A549 (cell line): ENCODE measurements at regions not wholly inside any gene's neighbourhood (a gene's known extent, or its start where the extent isn't known, plus 50 kb on each side); places are given as distances from the start of the nearest gene placed in this dataset.

Source experiments
- ATAC-seq, 2 experiments: fragments of 200-7000 bp in 1 of 2; fragments of >200 bp in 1 of 2; cut with Nextera tagmentation in 1 of 2; cut with Tn5 transposase in 1 of 2; 3 replicates each; pipeline versions ENCODE4 v1.8.0 to v1.9.1; 2018 to 2020; ENCODE audit warnings: mild to moderate bottlenecking in 1 of 2, moderate library complexity in 1 of 2
- CTCF ChIA-PET: fragments of 300-600 bp; sonication (Branson Sonifier 250); formaldehyde crosslinking; extraction: SDS; loops from one replicate; lab custom pipeline; 2021; ENCODE audit warnings: antibody characterized with exemption, inconsistent platforms; lab: Yijun Ruan, JAX
- POLR2A ChIA-PET: fragments of 350-600 bp; formaldehyde crosslinking; extraction: SDS; loops from one replicate; lab custom pipeline; 2021; ENCODE audit warnings: antibody characterized with exemption, inconsistent platforms; lab: Yijun Ruan, JAX
- DNase-seq, 2 experiments: peaks; one replicate each; pipeline versions ENCODE4 v3.0.0 to v3.0.0-alpha.2; 2011 to 2016; ENCODE audit warnings: low read depth in 1 of 2, low spot score in 1 of 2
- FAIRE-seq: peaks from 2 replicates; lab custom pipeline; 2011; peaks lifted over from hg19 to GRCh38; lab: Jason Lieb, UNC
- H3K27ac ChIP-seq, 2 experiments: fragments of >200 bp; sonication (Bioruptor Twin); formaldehyde crosslinking; 3 replicates each; pipeline ENCODE4 v1.5.1; 2016 to 2017
- H3K4me1 ChIP-seq: fragments of >200 bp; sonication (Bioruptor Twin); formaldehyde crosslinking; 3 replicates; pipeline ENCODE4 v1.6.1; 2016
- H3K4me2 ChIP-seq: fragments of >200 bp; sonication (Bioruptor Twin); formaldehyde crosslinking; 3 replicates; pipeline ENCODE4 v1.6.1; 2016
- H3K4me3 ChIP-seq: fragments of >200 bp; sonication (Bioruptor Twin); formaldehyde crosslinking; 3 replicates; pipeline ENCODE4 v1.5.1; 2016
- H3K9me3 ChIP-seq: fragments of >200 bp; sonication (Bioruptor Twin); formaldehyde crosslinking; 3 replicates; pipeline ENCODE4 v1.6.1; 2016
- BHLHE40 ChIP-seq: IDR thresholded peaks from 2 replicates; pipeline ENCODE4 v1.6.1; 2012; ENCODE audit warnings: low read depth, low read length, inconsistent platforms
- CBX8 ChIP-seq: fragments of 200-600 bp; sonication (generic); IDR thresholded peaks from 2 replicates; pipeline ENCODE4 v1.6.1; 2016
- EHMT2 ChIP-seq: fragments of 200-600 bp; sonication (generic); IDR thresholded peaks from 2 replicates; pipeline ENCODE4 v1.6.1; 2016; ENCODE audit warnings: antibody characterized with exemption, low read depth, mild to moderate bottlenecking, moderate library complexity
- ESRRA ChIP-seq: fragments of 150-350 bp; IDR thresholded peaks from 2 replicates; pipeline ENCODE4 v1.6.1; 2014; ENCODE audit warnings: mild to moderate bottlenecking, low read length, borderline replicate concordance
- FOXS1 ChIP-seq: fragments of 250-450 bp; sonication (Bioruptor Pico); IDR thresholded peaks from 2 replicates; pipeline ENCODE4 v1.5.0; 2020; ENCODE audit warnings: mild to moderate bottlenecking, moderate library complexity
- JUN ChIP-seq, 2 experiments: fragments of >200 bp; sonication (Bioruptor Twin); formaldehyde crosslinking; IDR thresholded peaks; 2 replicates in 1 of 2; 3 replicates in 1 of 2; pipeline ENCODE4 v1.6.1; 2016 to 2017
- NFE2L2 ChIP-seq: fragments of 150-350 bp; conservative IDR thresholded peaks from 2 replicates; pipeline ENCODE4 v1.6.1; 2014; ENCODE audit warnings: low read length
- RAD21 ChIP-seq, 2 experiments: fragments of >200 bp in 1 of 2; sonication (Bioruptor Twin) in 1 of 2; formaldehyde crosslinking in 1 of 2; IDR thresholded peaks in 1 of 2; conservative IDR thresholded peaks in 1 of 2; 2 replicates in 1 of 2; 3 replicates in 1 of 2; pipeline ENCODE4 v1.6.1; 2012 to 2018; ENCODE audit warnings: inconsistent platforms in 1 of 2
- RNF2 ChIP-seq: fragments of 200-600 bp; sonication (generic); IDR thresholded peaks from 2 replicates; pipeline ENCODE4 v1.6.1; 2016; ENCODE audit warnings: low read depth, mild to moderate bottlenecking, antibody characterized with exemption, moderate library complexity, borderline replicate concordance
- whole genome bisulfite sequencing: methylation state at CpG from one replicate; pipeline ENCODE4 v1.1.6; 2017; ENCODE audit errors: missing lambda C conversion rate; 5-methylcytosine and 5-hydroxymethylcytosine counted together
- TF ChIP-seq, protein P1 (sequence below): fragments of 200-600 bp; sonication (generic); IDR thresholded peaks from 2 replicates; pipeline ENCODE4 v1.6.1; 2016; ENCODE audit warnings: antibody characterized with exemption, mild to moderate bottlenecking, moderate library complexity
- TF ChIP-seq, protein P2 (sequence below): fragments of 450-650 bp; IDR thresholded peaks from 2 replicates; pipeline ENCODE4 v1.6.1; 2014; ENCODE audit warnings: antibody characterized with exemption
- TF ChIP-seq, protein P3 (sequence below): fragments of 250-450 bp; sonication (Bioruptor Pico); IDR thresholded peaks from 2 replicates; pipeline ENCODE4 v1.5.0; 2020; ENCODE audit warnings: low read depth, mild to moderate bottlenecking, moderate library complexity
- TF ChIP-seq, protein P4 (sequence below): fragments of 150-350 bp; IDR thresholded peaks from 2 replicates; pipeline ENCODE4 v1.6.1; 2014; ENCODE audit warnings: low read depth, mild to moderate bottlenecking, low read length
- TF ChIP-seq, protein P5 (sequence below): fragments of >200 bp; sonication (Bioruptor Twin); formaldehyde crosslinking; IDR thresholded peaks from 3 replicates; pipeline ENCODE4 v1.6.1; 2016

GRCh38 chrX:9388450-9388849 lies 76.4 kb upstream of the TBL1X start:
- DNase-seq (no peak), FAIRE-seq (no peak), ATAC-seq (no peak)
- WGBS, result 52% methylated on average over 1 of the region's 1 CpG
- POLR2A ChIA-PET, result no interaction called here
- CTCF ChIA-PET, result no interaction called here
- no peak overlapping the region for H3K4me2 ChIP-seq
- H3K4me3 ChIP-seq, result no peak overlapping the region
- TF ChIP-seq EHMT2 (no peak), FOXS1 (CRISPR knock-in tag) (no peak)
- TF ChIP-seq, protein P1, sequence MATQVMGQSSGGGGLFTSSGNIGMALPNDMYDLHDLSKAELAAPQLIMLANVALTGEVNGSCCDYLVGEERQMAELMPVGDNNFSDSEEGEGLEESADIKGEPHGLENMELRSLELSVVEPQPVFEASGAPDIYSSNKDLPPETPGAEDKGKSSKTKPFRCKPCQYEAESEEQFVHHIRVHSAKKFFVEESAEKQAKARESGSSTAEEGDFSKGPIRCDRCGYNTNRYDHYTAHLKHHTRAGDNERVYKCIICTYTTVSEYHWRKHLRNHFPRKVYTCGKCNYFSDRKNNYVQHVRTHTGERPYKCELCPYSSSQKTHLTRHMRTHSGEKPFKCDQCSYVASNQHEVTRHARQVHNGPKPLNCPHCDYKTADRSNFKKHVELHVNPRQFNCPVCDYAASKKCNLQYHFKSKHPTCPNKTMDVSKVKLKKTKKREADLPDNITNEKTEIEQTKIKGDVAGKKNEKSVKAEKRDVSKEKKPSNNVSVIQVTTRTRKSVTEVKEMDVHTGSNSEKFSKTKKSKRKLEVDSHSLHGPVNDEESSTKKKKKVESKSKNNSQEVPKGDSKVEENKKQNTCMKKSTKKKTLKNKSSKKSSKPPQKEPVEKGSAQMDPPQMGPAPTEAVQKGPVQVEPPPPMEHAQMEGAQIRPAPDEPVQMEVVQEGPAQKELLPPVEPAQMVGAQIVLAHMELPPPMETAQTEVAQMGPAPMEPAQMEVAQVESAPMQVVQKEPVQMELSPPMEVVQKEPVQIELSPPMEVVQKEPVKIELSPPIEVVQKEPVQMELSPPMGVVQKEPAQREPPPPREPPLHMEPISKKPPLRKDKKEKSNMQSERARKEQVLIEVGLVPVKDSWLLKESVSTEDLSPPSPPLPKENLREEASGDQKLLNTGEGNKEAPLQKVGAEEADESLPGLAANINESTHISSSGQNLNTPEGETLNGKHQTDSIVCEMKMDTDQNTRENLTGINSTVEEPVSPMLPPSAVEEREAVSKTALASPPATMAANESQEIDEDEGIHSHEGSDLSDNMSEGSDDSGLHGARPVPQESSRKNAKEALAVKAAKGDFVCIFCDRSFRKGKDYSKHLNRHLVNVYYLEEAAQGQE, result no peak
- H3K9me3 ChIP-seq, result no peaks in the 10 kb centered on the region
- no peak overlapping the region for H3K27ac ChIP-seq
- no peaks in the 10 kb centered on the region for H3K4me1 ChIP-seq

GRCh38 chrX:9390121-9390520 lies 74.7 kb upstream of the TBL1X start:
- FAIRE-seq, result no peak
- POLR2A ChIA-PET, result no interaction called here
- CTCF ChIA-PET, result interaction anchor here (1.0 kb wide), 1 partner anchor 28 kb away, joined by 3 read pairs; no protein-coding TSS in a partner anchor
- H3K27ac ChIP-seq, result no peak overlapping the region
- DNase-seq, result no peak
- no peak overlapping the region for H3K4me2 ChIP-seq
- no peak for ATAC-seq
- no peaks in the 10 kb centered on the region for H3K4me1 ChIP-seq
- 92% methylated on average over 1 of the region's 1 CpG for WGBS
- TF ChIP-seq ESRRA (no peak), FOXS1 (CRISPR knock-in tag) (no peak), JUN (IDR thresholded peaks at IDR 0.05) (no peak), NFE2L2 (no peak), EHMT2 (no peak), RNF2 (no peak), CBX8 (no peak), RAD21 (conservative IDR thresholded peaks at IDR 0.05 in 1 of 2, IDR thresholded peaks at IDR 0.05 in 1 of 2) (no peak), BHLHE40 (no peak)
- TF ChIP-seq, protein P2, sequence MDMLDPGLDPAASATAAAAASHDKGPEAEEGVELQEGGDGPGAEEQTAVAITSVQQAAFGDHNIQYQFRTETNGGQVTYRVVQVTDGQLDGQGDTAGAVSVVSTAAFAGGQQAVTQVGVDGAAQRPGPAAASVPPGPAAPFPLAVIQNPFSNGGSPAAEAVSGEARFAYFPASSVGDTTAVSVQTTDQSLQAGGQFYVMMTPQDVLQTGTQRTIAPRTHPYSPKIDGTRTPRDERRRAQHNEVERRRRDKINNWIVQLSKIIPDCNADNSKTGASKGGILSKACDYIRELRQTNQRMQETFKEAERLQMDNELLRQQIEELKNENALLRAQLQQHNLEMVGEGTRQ, result no peak
- TF ChIP-seq, protein P3, sequence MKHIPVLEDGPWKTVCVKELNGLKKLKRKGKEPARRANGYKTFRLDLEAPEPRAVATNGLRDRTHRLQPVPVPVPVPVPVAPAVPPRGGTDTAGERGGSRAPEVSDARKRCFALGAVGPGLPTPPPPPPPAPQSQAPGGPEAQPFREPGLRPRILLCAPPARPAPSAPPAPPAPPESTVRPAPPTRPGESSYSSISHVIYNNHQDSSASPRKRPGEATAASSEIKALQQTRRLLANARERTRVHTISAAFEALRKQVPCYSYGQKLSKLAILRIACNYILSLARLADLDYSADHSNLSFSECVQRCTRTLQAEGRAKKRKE (CRISPR knock-in tag), result no peak
- TF ChIP-seq, protein P1, result no peak
- TF ChIP-seq, protein P4, sequence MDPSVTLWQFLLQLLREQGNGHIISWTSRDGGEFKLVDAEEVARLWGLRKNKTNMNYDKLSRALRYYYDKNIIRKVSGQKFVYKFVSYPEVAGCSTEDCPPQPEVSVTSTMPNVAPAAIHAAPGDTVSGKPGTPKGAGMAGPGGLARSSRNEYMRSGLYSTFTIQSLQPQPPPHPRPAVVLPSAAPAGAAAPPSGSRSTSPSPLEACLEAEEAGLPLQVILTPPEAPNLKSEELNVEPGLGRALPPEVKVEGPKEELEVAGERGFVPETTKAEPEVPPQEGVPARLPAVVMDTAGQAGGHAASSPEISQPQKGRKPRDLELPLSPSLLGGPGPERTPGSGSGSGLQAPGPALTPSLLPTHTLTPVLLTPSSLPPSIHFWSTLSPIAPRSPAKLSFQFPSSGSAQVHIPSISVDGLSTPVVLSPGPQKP, result no peak
- TF ChIP-seq, protein P5, sequence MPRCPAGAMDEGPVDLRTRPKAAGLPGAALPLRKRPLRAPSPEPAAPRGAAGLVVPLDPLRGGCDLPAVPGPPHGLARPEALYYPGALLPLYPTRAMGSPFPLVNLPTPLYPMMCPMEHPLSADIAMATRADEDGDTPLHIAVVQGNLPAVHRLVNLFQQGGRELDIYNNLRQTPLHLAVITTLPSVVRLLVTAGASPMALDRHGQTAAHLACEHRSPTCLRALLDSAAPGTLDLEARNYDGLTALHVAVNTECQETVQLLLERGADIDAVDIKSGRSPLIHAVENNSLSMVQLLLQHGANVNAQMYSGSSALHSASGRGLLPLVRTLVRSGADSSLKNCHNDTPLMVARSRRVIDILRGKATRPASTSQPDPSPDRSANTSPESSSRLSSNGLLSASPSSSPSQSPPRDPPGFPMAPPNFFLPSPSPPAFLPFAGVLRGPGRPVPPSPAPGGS, result no peak
- H3K9me3 ChIP-seq, result no peaks in the 10 kb centered on the region
- no peak overlapping the region for H3K4me3 ChIP-seq
